RWPE2 (cell line): ENCODE measurements at regions not wholly inside any gene's neighbourhood (a gene's known extent, or its start where the extent isn't known, plus 50 kb on each side); places are given as distances from the start of the nearest gene placed in this dataset.

Source experiments
- ATAC-seq: fragments of 200-7000 bp; cut with Tn5 transposase; 3 replicates; pipeline ENCODE4 v1.9.1; 2021; ENCODE audit warnings: low read depth
- DNase-seq: peaks from one replicate; pipeline ENCODE4 v3.0.0-alpha.2; 2020; ENCODE audit warnings: low spot score
- H3K27ac ChIP-seq: fragments of 450-650 bp; 2 replicates; pipeline ENCODE4 v1.5.1; 2017; ENCODE audit warnings: mild to moderate bottlenecking; ENCODE audit not compliant: poor library complexity, severe bottlenecking
- H3K27me3 ChIP-seq: fragments of 250-450 bp; sonication (Bioruptor Pico); 2 replicates; pipeline ENCODE4 v1.5.1; 2021; ENCODE audit warnings: mild to moderate bottlenecking, moderate library complexity; ENCODE audit not compliant: insufficient read depth, poor library complexity, severe bottlenecking
- H3K36me3 ChIP-seq: fragments of 250-450 bp; sonication (Bioruptor Pico); 2 replicates; pipeline ENCODE4 v1.5.1; 2020; ENCODE audit warnings: low read depth, mild to moderate bottlenecking, moderate library complexity
- H3K4me1 ChIP-seq: fragments of 250-450 bp; sonication (Bioruptor Pico); 2 replicates; pipeline ENCODE4 v1.5.1; 2021; ENCODE audit warnings: mild to moderate bottlenecking, moderate library complexity; ENCODE audit not compliant: insufficient read depth, poor library complexity, severe bottlenecking
- H3K4me3 ChIP-seq: fragments of 250-450 bp; sonication (Bioruptor Pico); 2 replicates; pipeline ENCODE4 v1.5.1; 2021; ENCODE audit warnings: mild to moderate bottlenecking, moderate library complexity; ENCODE audit not compliant: severe bottlenecking
- H3K9me3 ChIP-seq: fragments of 250-450 bp; sonication (Bioruptor Pico); 2 replicates; pipeline ENCODE4 v1.5.1; 2021; ENCODE audit warnings: mild to moderate bottlenecking, moderate library complexity; ENCODE audit not compliant: severe bottlenecking
- TF ChIP-seq, protein P1 (sequence below): fragments of 450-650 bp; IDR thresholded peaks from one replicate; pipeline ENCODE4 v1.5.1; 2017; ENCODE audit warnings: mild to moderate bottlenecking, moderate library complexity; ENCODE audit not compliant: poor library complexity, severe bottlenecking

DNA sequence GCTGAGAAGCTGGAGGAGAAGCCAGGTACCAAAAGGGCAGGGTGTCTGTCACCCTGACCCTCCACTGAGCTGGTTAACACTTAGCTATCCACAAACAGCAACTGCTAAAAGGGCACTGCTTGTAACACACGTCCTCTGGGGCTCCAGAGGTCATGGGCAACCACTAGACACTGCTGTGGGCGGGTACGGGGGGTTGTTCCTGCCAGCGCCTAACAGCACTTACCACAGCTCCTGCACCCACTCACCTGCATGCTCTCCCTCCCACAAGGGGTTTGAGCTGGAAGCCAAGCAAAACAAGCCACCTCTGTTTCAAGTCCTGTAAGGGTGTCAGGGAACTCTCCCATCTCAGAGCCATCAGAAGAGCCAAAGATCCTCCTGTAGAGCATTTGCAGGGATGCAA is 407.6 kb downstream of the MFSD1 start:
- DNase-seq: no peak
- ATAC-seq: no peak
- Histone ChIP-seq H3K4me1 (no peaks in the 10 kb centered on the region), H3K9me3 (no peaks in the 10 kb centered on the region), H3K27me3 (no peaks in the 10 kb centered on the region), H3K36me3 (no peaks in the 10 kb centered on the region), H3K4me3 (no peak overlapping the region), H3K27ac (no peak overlapping the region)
- TF ChIP-seq, protein P1, sequence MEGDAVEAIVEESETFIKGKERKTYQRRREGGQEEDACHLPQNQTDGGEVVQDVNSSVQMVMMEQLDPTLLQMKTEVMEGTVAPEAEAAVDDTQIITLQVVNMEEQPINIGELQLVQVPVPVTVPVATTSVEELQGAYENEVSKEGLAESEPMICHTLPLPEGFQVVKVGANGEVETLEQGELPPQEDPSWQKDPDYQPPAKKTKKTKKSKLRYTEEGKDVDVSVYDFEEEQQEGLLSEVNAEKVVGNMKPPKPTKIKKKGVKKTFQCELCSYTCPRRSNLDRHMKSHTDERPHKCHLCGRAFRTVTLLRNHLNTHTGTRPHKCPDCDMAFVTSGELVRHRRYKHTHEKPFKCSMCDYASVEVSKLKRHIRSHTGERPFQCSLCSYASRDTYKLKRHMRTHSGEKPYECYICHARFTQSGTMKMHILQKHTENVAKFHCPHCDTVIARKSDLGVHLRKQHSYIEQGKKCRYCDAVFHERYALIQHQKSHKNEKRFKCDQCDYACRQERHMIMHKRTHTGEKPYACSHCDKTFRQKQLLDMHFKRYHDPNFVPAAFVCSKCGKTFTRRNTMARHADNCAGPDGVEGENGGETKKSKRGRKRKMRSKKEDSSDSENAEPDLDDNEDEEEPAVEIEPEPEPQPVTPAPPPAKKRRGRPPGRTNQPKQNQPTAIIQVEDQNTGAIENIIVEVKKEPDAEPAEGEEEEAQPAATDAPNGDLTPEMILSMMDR: no peak

DNA sequence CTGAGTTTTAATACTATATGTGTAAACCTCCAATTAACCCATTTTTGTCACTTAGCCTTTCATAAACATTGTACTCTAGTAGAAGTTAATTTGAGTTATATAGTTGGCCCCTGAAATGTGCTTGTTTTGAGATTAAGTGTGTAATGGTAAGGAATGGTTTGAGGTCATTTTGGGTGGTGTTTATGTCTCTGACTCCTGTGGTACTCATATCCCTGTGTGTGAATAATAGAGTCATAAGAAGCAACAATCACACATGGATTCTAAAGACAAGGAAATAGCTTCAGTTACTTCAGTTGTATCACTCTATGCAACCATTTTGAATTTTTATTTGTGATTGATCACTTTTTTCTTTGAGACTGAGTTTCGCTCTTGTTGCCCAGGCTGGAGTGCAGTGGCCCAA is 408.5 kb downstream of the MFSD1 start:
- TF ChIP-seq, protein P1: no peak
- H3K27me3 ChIP-seq: no peaks in the 10 kb centered on the region
- H3K4me3 ChIP-seq: no peak overlapping the region
- DNase-seq (no peak), ATAC-seq (no peak)
- no peaks in the 10 kb centered on the region for H3K4me1 ChIP-seq
- H3K9me3 ChIP-seq: no peaks in the 10 kb centered on the region
- H3K27ac ChIP-seq: no peak overlapping the region
- no peaks in the 10 kb centered on the region for H3K36me3 ChIP-seq

DNA sequence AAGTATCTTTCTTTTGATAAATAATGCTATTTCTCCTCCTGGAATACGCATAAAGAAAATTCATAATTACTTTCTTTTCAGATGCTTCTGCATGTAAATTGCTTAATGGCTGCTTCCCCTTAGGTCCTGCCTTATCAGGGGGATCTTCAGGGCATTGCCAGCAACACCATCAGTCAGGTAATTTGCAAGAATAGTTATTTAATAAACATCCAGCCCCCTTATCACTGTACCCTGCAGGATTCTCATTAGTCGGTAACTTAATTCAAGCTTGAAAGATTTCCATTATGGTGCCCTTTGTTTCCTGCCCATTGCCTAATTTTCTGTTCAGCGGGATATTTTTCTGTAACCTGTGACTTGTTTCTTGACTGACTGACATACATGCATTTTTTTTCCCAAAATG is 414.5 kb downstream of the MFSD1 start:
- no peak for ATAC-seq

DNA sequence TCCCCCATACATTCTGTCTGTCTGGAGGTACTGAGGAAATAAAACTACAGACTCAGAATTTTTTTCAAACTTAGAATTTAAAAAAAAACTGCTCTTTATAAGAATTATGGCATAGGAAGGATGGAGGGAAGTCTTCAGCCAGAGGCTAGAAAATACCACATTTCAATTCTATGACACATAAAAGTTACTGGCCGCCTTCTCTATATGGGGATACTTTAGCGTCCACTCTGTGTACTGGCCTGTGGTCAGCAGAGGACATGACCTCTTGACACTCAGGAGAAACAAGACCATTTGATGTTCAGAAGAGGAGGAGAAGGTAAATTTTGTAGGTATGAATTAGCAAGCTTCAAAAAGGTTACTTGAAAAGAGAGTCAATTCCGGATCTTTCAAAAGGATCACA is 417.4 kb downstream of the MFSD1 start:
- DNase-seq (no peak), ATAC-seq (no peak)
- Histone ChIP-seq H3K4me3 (no peak overlapping the region), H3K27me3 (no peaks in the 10 kb centered on the region), H3K27ac (no peak overlapping the region), H3K4me1 (no peaks in the 10 kb centered on the region), H3K9me3 (no peaks in the 10 kb centered on the region), H3K36me3 (no peaks in the 10 kb centered on the region)
- TF ChIP-seq, protein P1: no peak

More for the DNA sequence above, 414.5 kb downstream of the MFSD1 start:
- Histone ChIP-seq H3K36me3 (no peaks in the 10 kb centered on the region), H3K4me3 (no peak overlapping the region), H3K4me1 (no peaks in the 10 kb centered on the region), H3K27me3 (no peaks in the 10 kb centered on the region), H3K9me3 (no peaks in the 10 kb centered on the region), H3K27ac (no peak overlapping the region)
- DNase-seq: no peak
- TF ChIP-seq, protein P1: no peak

DNA sequence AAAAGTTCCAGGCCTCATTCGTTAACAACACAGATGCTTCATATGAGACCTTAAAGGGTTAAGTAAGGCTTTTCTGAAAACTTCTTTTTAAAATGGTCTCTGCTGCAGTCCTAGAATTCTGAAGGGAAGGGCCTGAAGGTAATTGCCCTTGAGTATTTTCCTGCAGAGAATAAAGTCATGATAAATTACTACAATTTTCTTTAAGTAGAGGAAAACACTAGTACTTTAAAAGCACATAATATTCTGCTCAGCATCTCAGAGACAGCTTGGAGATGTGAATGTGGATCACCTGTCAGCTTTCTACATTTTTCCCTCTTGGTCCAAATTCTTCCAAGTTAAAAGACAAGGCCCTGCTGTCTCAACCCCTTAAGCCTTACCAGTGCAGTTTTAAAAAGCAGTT is 419.5 kb downstream of the MFSD1 start:
- Histone ChIP-seq H3K4me1 (no peaks in the 10 kb centered on the region), H3K27ac (no peak overlapping the region), H3K4me3 (no peak overlapping the region), H3K36me3 (no peaks in the 10 kb centered on the region), H3K27me3 (no peaks in the 10 kb centered on the region), H3K9me3 (no peaks in the 10 kb centered on the region)
- TF ChIP-seq, protein P1: no peak
- ATAC-seq (no peak), DNase-seq (no peak)
